Mesodermal cell (in vitro differentiated cells): ENCODE measurements at regions not wholly inside any gene's neighbourhood (a gene's known extent, or its start where the extent isn't known, plus 50 kb on each side); places are given as distances from the start of the nearest gene placed in this dataset.

Experiments
- H3K27ac ChIP-seq: 2 replicates; pipeline ENCODE4 v1.7.0; 2013; ENCODE audit warnings: mild to moderate bottlenecking, low read depth, low read length, moderate library complexity; ENCODE audit not compliant: severe bottlenecking
- H3K36me3 ChIP-seq: 2 replicates; pipeline ENCODE4 v1.7.1; 2013; ENCODE audit warnings: mild to moderate bottlenecking, low read length, moderate library complexity; ENCODE audit not compliant: control insufficient read depth, insufficient read depth
- H3K4me1 ChIP-seq: one replicate; pipeline ENCODE4 v1.7.1; 2013; ENCODE audit warnings: mild to moderate bottlenecking, low read length; ENCODE audit not compliant: insufficient read depth, control insufficient read depth, poor library complexity, severe bottlenecking
- H3K4me3 ChIP-seq: 2 replicates; pipeline ENCODE4 v1.7.0; 2013; ENCODE audit warnings: low read length, control low read depth, mild to moderate bottlenecking; ENCODE audit not compliant: insufficient read depth, poor library complexity, severe bottlenecking; ENCODE audit errors: extremely low read depth
- H3K9me3 ChIP-seq: 2 replicates; pipeline ENCODE4 v1.7.1; 2013; ENCODE audit warnings: mild to moderate bottlenecking, low read length, moderate library complexity; ENCODE audit not compliant: control insufficient read depth
- WGBS, 2 experiments: methylation state at CpG; one replicate each; pipeline ENCODE4 v1.1.5; 2013; ENCODE audit warnings: missing lambda C conversion rate in 2 of 2; ENCODE audit not compliant: insufficient coverage in 2 of 2; 5-methylcytosine and 5-hydroxymethylcytosine counted together

- Histone ChIP-seq H3K36me3 (no peaks in the 10 kb centered on the region), H3K27ac (no peak overlapping the region), H3K4me1 (no peaks in the 10 kb centered on the region), H3K4me3 (no peak overlapping the region), H3K9me3 (no peaks in the 10 kb centered on the region)
- 87% methylated on average over 3 of the region's 5 CpGs; no CpG with 5 or more reads in 1 of the 2 experiments for WGBS, 2 experiments
These were observed 182.8 kb downstream of the ASCL1 start for GRCh38 chr12:103140286-103140685.

- Histone ChIP-seq H3K27ac (no peak overlapping the region), H3K4me1 (no peaks in the 10 kb centered on the region), H3K9me3 (no peaks in the 10 kb centered on the region), H3K36me3 (no peaks in the 10 kb centered on the region), H3K4me3 (no peak overlapping the region)
- WGBS, 2 experiments: 95 to 98% methylated on average over 4 of the region's 5 CpGs
These were observed 186.8 kb downstream of the ASCL1 start for GRCh38 chr12:103144278-103144677.

GRCh38 chr12:103160622-103161021 is 203.1 kb downstream of the ASCL1 start:
- Histone ChIP-seq H3K4me3 (no peak overlapping the region), H3K4me1 (no peaks in the 10 kb centered on the region), H3K9me3 (no peaks in the 10 kb centered on the region), H3K27ac (no peak overlapping the region), H3K36me3 (no peaks in the 10 kb centered on the region)
- WGBS, 2 experiments: 88 to 100% methylated on average over 1 to 2 of the region's 2 CpGs

GRCh38 chr12:103161582-103162362 is 204.3 kb downstream of the ASCL1 start:
- H3K4me3 ChIP-seq: no peak overlapping the region
- H3K27ac ChIP-seq: no peak overlapping the region
- 80 to 94% methylated on average over 2 of the region's 5 CpGs for WGBS, 2 experiments
- no peaks in the 10 kb centered on the region for H3K9me3 ChIP-seq
- no peaks in the 10 kb centered on the region for H3K4me1 ChIP-seq
- H3K36me3 ChIP-seq: no peaks in the 10 kb centered on the region

- WGBS, 2 experiments: 89 to 92% methylated on average over 3 of the region's 3 CpGs
- Histone ChIP-seq H3K4me3 (no peak overlapping the region), H3K4me1 (no peaks in the 10 kb centered on the region), H3K9me3 (no peaks in the 10 kb centered on the region), H3K36me3 (no peaks in the 10 kb centered on the region), H3K27ac (no peak overlapping the region)
These were observed 209.5 kb downstream of the ASCL1 start for GRCh38 chr12:103166949-103167348.

- Histone ChIP-seq H3K4me3 (no peak overlapping the region), H3K9me3 (no peaks in the 10 kb centered on the region), H3K27ac (no peak overlapping the region), H3K36me3 (no peaks in the 10 kb centered on the region), H3K4me1 (no peaks in the 10 kb centered on the region)
- no CpG with 5 or more reads among the region's 1 CpG for WGBS, 2 experiments
These were observed 215.1 kb downstream of the ASCL1 start for GRCh38 chr12:103172447-103173112.

GRCh38 chr12:103175625-103176024 is 218.2 kb downstream of the ASCL1 start:
- Histone ChIP-seq H3K4me1 (no peaks in the 10 kb centered on the region), H3K4me3 (no peak overlapping the region), H3K36me3 (no peaks in the 10 kb centered on the region), H3K27ac (no peak overlapping the region), H3K9me3 (no peaks in the 10 kb centered on the region)
- WGBS, 2 experiments: 78 to 100% methylated on average over 1 of the region's 3 CpGs

GRCh38 chr12:103177639-103178255 is 220.3 kb downstream of the ASCL1 start:
- Histone ChIP-seq H3K36me3 (no peaks in the 10 kb centered on the region), H3K9me3 (no peaks in the 10 kb centered on the region), H3K4me3 (no peak overlapping the region), H3K4me1 (no peaks in the 10 kb centered on the region), H3K27ac (no peak overlapping the region)
- 84 to 97% methylated on average over 4 to 7 of the region's 14 CpGs for WGBS, 2 experiments

- Histone ChIP-seq H3K36me3 (no peaks in the 10 kb centered on the region), H3K4me3 (no peak overlapping the region), H3K9me3 (no peaks in the 10 kb centered on the region), H3K4me1 (no peaks in the 10 kb centered on the region), H3K27ac (no peak overlapping the region)
- 88 to 89% methylated on average over 8 to 9 of the region's 14 CpGs for WGBS, 2 experiments
These were observed 221.0 kb downstream of the ASCL1 start for GRCh38 chr12:103178366-103179080.

GRCh38 chr12:103181366-103182152 is 224.1 kb downstream of the ASCL1 start:
- Histone ChIP-seq H3K36me3 (no peaks in the 10 kb centered on the region), H3K9me3 (no peaks in the 10 kb centered on the region), H3K4me3 (no peak overlapping the region), H3K4me1 (no peaks in the 10 kb centered on the region), H3K27ac (no peak overlapping the region)
- WGBS, 2 experiments: 80 to 100% methylated on average over 1 of the region's 6 CpGs
